ENCODE measurements at regions not wholly inside any gene's neighbourhood (a gene's known extent, or its start where the extent isn't known, plus 50 kb on each side); places are given as distances from the start of the nearest gene placed in this dataset.

DNA sequence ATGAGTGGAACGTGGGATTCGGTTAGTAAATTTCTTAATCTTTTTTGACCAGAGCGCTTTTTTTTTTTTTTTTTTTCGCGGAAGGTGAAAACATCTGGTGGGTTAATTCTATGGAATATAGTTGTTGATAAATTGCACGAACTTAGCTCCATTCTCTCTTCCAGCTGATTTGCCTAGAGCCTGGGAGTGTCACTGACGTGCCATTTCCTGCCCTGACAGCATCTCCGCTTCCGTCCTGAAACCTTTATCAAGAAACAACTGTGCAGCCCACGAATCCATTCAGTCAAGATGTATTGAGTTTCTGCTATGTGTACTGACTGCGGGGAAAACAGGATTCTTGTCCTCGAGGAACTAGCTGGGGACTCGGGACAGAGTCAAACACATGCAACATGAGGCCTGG lies 59.5 kb upstream of the TGM3 start:
- DNase-seq, result no peak
- Histone ChIP-seq H3F3A (ENCODE audit: insufficient read depth) (peaks cover 26% of the 10 kb centered on the region), H3K9me3 (ENCODE audit: low read depth) (no peaks in the 10 kb centered on the region), H3K9ac (peak overlapping the region; percentile 10; the same call in 1 of the 2 replicates), H3K4me2 (ENCODE audit: unreplicated experiment) (peak overlapping the region; percentile 5), H3K4me1 (ENCODE audit: insufficient read depth) (peaks cover 23% of the 10 kb centered on the region), H2AFZ (peak overlapping the region; percentile 26; the same call in 1 of the 2 replicates), H3K36me3 (ENCODE audit: low read depth) (no peaks in the 10 kb centered on the region), H3K27me3 (replicated peaks; ENCODE audit: insufficient read depth) (no peaks in the 10 kb centered on the region), H3K4me3 (no peak overlapping the region), H4K20me1 (ENCODE audit: insufficient read depth) (no peaks in the 10 kb centered on the region), H3K27ac (peak overlapping the region; percentile 72), H3K9me2 (ENCODE audit: insufficient read depth) (no peaks in the 10 kb centered on the region), H3K79me2 (ENCODE audit: insufficient read depth) (no peaks in the 10 kb centered on the region)
- in situ Hi-C loops (cut with MboI), result no loop called here
- no peak for TF ChIP-seq EZH2phosphoT487 (IDR thresholded peaks at IDR 0.05; ENCODE audit: insufficient read depth, low read depth)
- no peak for TF ChIP-seq EZH2 (IDR thresholded peaks at IDR 0.05; ENCODE audit: insufficient read depth, poor library complexity, severe bottlenecking)
- 85 to 86% methylated on average over 13 of the region's 13 CpGs for WGBS, 2 experiments (ENCODE audit: low coverage in 1 of 2, low lambda C conversion rate in 2 of 2, missing lambda C conversion rate in 2 of 2)

DNA sequence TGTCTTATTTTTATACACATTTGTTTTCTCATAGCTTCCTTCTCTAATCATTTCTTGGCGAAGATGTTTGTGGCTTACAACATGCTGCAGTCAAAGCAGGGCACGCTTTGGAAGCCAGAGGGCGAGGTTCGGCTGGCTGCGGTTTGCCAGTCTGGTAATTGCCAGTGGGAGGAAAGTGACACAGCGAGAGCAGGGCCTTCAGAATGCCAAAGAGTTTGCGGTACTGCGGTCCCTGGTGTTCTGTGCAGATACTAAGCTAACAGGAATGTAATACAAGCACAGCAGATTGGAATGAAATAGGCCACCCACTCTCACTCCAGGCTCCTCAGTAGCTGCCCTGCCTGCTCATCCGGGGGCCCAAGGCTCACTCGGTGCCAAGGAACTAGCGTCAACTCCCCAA lies 58.7 kb upstream of the TGM3 start:
- H3K9me2 ChIP-seq (ENCODE audit: insufficient read depth), result no peaks in the 10 kb centered on the region
- in situ Hi-C loops (cut with MboI), result no loop called here
- H3K9me3 ChIP-seq (ENCODE audit: low read depth), result no peaks in the 10 kb centered on the region
- H3K79me2 ChIP-seq (ENCODE audit: insufficient read depth), result no peaks in the 10 kb centered on the region
- peak overlapping the region; percentile 96 for H3K27ac ChIP-seq
- peak; percentile 99 for DNase-seq
- peak overlapping the region; percentile 73 for H3K9ac ChIP-seq
- TF ChIP-seq EZH2 (IDR thresholded peaks at IDR 0.05; ENCODE audit: insufficient read depth, poor library complexity, severe bottlenecking) (no peak), EZH2phosphoT487 (IDR thresholded peaks at IDR 0.05; ENCODE audit: insufficient read depth, low read depth) (peak; percentile 99)
- H3F3A ChIP-seq (ENCODE audit: insufficient read depth), result peaks cover 25% of the 10 kb centered on the region
- peak overlapping the region; percentile 70; the same call in 1 of the 2 replicates for H2AFZ ChIP-seq
- 0 to 1% methylated on average over 11 of the region's 11 CpGs for WGBS, 2 experiments (ENCODE audit: low coverage in 1 of 2, low lambda C conversion rate in 2 of 2, missing lambda C conversion rate in 2 of 2)
- peaks cover 23% of the 10 kb centered on the region for H3K4me1 ChIP-seq (ENCODE audit: insufficient read depth)
- H3K36me3 ChIP-seq (ENCODE audit: low read depth), result no peaks in the 10 kb centered on the region
- H3K27me3 ChIP-seq (replicated peaks; ENCODE audit: insufficient read depth), result no peaks in the 10 kb centered on the region
- H3K4me3 ChIP-seq, result no peak overlapping the region
- no peaks in the 10 kb centered on the region for H4K20me1 ChIP-seq (ENCODE audit: insufficient read depth)
- peak overlapping the region; percentile 73 for H3K4me2 ChIP-seq (ENCODE audit: unreplicated experiment)

DNA sequence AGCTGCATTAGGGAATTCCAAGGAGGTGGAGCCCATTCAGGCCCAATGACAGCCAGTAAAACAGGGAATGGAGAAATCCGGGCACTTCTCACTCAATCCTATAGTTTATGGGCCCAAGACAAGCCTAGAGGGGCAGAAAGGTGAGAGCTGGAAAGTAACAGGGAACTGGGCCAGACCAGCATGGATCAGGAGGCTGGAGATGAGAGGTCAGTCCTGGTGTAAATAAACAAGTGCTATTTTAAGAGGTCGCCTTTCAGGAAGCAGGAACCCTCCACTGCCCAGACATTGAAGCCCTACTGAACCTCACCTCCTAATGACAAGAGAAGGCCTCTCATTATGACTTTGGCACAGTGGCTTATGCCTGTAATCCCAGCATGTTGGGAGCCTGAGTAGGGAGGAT lies 57.2 kb upstream of the TGM3 start:
- WGBS, 2 experiments (ENCODE audit: low coverage in 1 of 2, low lambda C conversion rate in 2 of 2, missing lambda C conversion rate in 2 of 2), result 94 to 98% methylated on average over 2 of the region's 2 CpGs
- H2AFZ ChIP-seq, result no peak overlapping the region
- no peaks in the 10 kb centered on the region for H3K79me2 ChIP-seq (ENCODE audit: insufficient read depth)
- no peaks in the 10 kb centered on the region for H4K20me1 ChIP-seq (ENCODE audit: insufficient read depth)
- H3F3A ChIP-seq (ENCODE audit: insufficient read depth), result peaks cover 25% of the 10 kb centered on the region
- H3K4me2 ChIP-seq (ENCODE audit: unreplicated experiment), result no peak overlapping the region
- no peak for TF ChIP-seq EZH2 (IDR thresholded peaks at IDR 0.05; ENCODE audit: insufficient read depth, poor library complexity, severe bottlenecking)
- no peak for TF ChIP-seq EZH2phosphoT487 (IDR thresholded peaks at IDR 0.05; ENCODE audit: insufficient read depth, low read depth)
- H3K27ac ChIP-seq, result no peak overlapping the region
- no peaks in the 10 kb centered on the region for H3K27me3 ChIP-seq (replicated peaks; ENCODE audit: insufficient read depth)
- DNase-seq, result no peak
- no peak overlapping the region for H3K4me3 ChIP-seq
- no peaks in the 10 kb centered on the region for H3K36me3 ChIP-seq (ENCODE audit: low read depth)
- no peaks in the 10 kb centered on the region for H3K9me2 ChIP-seq (ENCODE audit: insufficient read depth)
- in situ Hi-C loops (cut with MboI), result no loop called here
- H3K4me1 ChIP-seq (ENCODE audit: insufficient read depth), result peaks cover 23% of the 10 kb centered on the region
- no peak overlapping the region for H3K9ac ChIP-seq
- H3K9me3 ChIP-seq (ENCODE audit: low read depth), result no peaks in the 10 kb centered on the region

DNA sequence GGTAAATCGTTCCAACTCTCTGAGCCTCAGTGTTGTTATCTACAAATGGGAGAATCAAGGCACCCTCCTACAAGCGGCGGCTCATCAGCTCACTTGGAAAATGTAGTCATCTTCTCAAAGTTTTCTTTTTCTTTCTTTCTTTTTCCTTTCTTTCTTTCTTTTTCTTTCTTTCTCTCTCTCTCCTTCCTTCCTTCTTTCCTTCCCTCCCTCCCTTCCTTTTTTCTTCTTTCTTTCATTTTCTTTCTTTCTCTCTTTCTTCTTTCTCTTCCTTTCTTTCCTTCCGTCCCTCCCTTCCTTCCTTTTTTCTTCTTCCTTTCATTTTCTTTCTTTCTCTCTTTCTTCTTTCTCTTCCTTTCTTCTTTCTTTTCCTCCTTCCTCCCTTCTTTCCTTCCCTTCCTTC lies 55.0 kb upstream of the TGM3 start:
- Histone ChIP-seq H3K27me3 (replicated peaks; ENCODE audit: insufficient read depth) (no peaks in the 10 kb centered on the region), H3F3A (ENCODE audit: insufficient read depth) (peaks cover 25% of the 10 kb centered on the region), H3K9me2 (ENCODE audit: insufficient read depth) (no peaks in the 10 kb centered on the region), H3K4me3 (no peak overlapping the region), H3K4me2 (ENCODE audit: unreplicated experiment) (no peak overlapping the region), H3K27ac (no peak overlapping the region), H2AFZ (no peak overlapping the region), H3K36me3 (ENCODE audit: low read depth) (no peaks in the 10 kb centered on the region), H4K20me1 (ENCODE audit: insufficient read depth) (no peaks in the 10 kb centered on the region), H3K9ac (no peak overlapping the region), H3K9me3 (ENCODE audit: low read depth) (no peaks in the 10 kb centered on the region), H3K79me2 (ENCODE audit: insufficient read depth) (no peaks in the 10 kb centered on the region), H3K4me1 (ENCODE audit: insufficient read depth) (peaks cover 27% of the 10 kb centered on the region)
- DNase-seq, result no peak
- 90 to 93% methylated on average over 3 to 4 of the region's 4 CpGs for WGBS, 2 experiments (ENCODE audit: low coverage in 1 of 2, low lambda C conversion rate in 2 of 2, missing lambda C conversion rate in 2 of 2)
- no peak for TF ChIP-seq EZH2phosphoT487 (IDR thresholded peaks at IDR 0.05; ENCODE audit: insufficient read depth, low read depth)
- TF ChIP-seq EZH2 (IDR thresholded peaks at IDR 0.05; ENCODE audit: insufficient read depth, poor library complexity, severe bottlenecking), result no peak
- in situ Hi-C loops (cut with MboI), result no loop called here

DNA sequence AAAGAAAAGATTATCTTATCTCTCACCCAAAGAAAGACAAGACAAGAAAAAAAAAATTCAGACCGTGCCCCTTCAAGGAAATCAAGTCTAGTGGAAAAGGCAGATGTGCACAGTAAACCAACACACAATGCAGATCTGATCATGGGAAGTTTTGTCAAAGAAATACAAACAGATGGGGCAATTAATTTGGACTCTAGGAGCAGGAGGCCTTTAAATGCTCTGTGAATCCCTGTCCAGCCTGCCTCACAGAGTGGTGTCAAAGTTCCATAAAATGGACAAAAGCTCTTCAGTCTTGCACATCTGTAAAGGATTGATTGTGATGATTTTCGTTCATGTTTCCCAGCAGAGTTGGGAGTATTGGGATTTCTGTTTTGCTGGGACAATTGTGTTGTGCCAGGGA lies 53.1 kb upstream of the TGM3 start:
- no peaks in the 10 kb centered on the region for H3K27me3 ChIP-seq (replicated peaks; ENCODE audit: insufficient read depth)
- no peaks in the 10 kb centered on the region for H4K20me1 ChIP-seq (ENCODE audit: insufficient read depth)
- no peak overlapping the region for H3K4me3 ChIP-seq
- no peaks in the 10 kb centered on the region for H3K36me3 ChIP-seq (ENCODE audit: low read depth)
- H3K79me2 ChIP-seq (ENCODE audit: insufficient read depth), result no peaks in the 10 kb centered on the region
- in situ Hi-C loops (cut with MboI), result no loop called here
- no peak overlapping the region for H3K4me2 ChIP-seq (ENCODE audit: unreplicated experiment)
- peaks cover 24% of the 10 kb centered on the region for H3K4me1 ChIP-seq (ENCODE audit: insufficient read depth)
- H2AFZ ChIP-seq, result no peak overlapping the region
- DNase-seq, result no peak
- WGBS, 2 experiments (ENCODE audit: low coverage in 1 of 2, low lambda C conversion rate in 2 of 2, missing lambda C conversion rate in 2 of 2), result 89 to 96% methylated on average over 2 of the region's 2 CpGs
- peaks cover 17% of the 10 kb centered on the region for H3F3A ChIP-seq (ENCODE audit: insufficient read depth)
- H3K9ac ChIP-seq, result no peak overlapping the region
- TF ChIP-seq EZH2phosphoT487 (IDR thresholded peaks at IDR 0.05; ENCODE audit: insufficient read depth, low read depth) (no peak), EZH2 (IDR thresholded peaks at IDR 0.05; ENCODE audit: insufficient read depth, poor library complexity, severe bottlenecking) (no peak)
- no peaks in the 10 kb centered on the region for H3K9me3 ChIP-seq (ENCODE audit: low read depth)
- no peak overlapping the region for H3K27ac ChIP-seq
- H3K9me2 ChIP-seq (ENCODE audit: insufficient read depth), result no peaks in the 10 kb centered on the region
